GM12892 (cell line): ENCODE measurements at regions not wholly inside any gene's neighbourhood (a gene's known extent, or its start where the extent isn't known, plus 50 kb on each side); places are given as distances from the start of the nearest gene placed in this dataset.

Experiments used
- POLR2A ChIP-seq: IDR thresholded peaks from 2 replicates; pipeline ENCODE4 v1.6.1; 2011; ENCODE audit warnings: low read depth, low read length, control low read depth
- POLR2AphosphoS5 ChIP-seq: IDR thresholded peaks from 2 replicates; pipeline ENCODE4 v1.6.1; 2011; ENCODE audit warnings: low read depth, low read length, control low read depth
- TAF1 ChIP-seq: IDR thresholded peaks from 2 replicates; pipeline ENCODE4 v1.6.1; 2011; ENCODE audit warnings: low read depth, mild to moderate bottlenecking, control low read depth, low read length, borderline replicate concordance

GRCh38 chr2:13006829-13007717, 290.3 kb downstream of the TRIB2 start:
- TF ChIP-seq TAF1: no peak
- TF ChIP-seq POLR2A: no peak
- no peak for TF ChIP-seq POLR2AphosphoS5
